HepG2 (cell line): ENCODE measurements at regions not wholly inside any gene's neighbourhood (a gene's known extent, or its start where the extent isn't known, plus 50 kb on each side); places are given as distances from the start of the nearest gene placed in this dataset.

Experiments used
- ARID5B ChIP-seq: IDR thresholded peaks from 2 replicates; pipeline ENCODE4 v1.4.0; 2020; ENCODE audit warnings: mild to moderate bottlenecking, missing genetic modification reagents
- FOSL2 ChIP-seq: sonication (generic); formaldehyde crosslinking; IDR thresholded peaks from 2 replicates; pipeline ENCODE4 v1.4.0; 2020; ENCODE audit warnings: missing genetic modification reagents
- FOXA1 ChIP-seq, 2 experiments: fragments of 450-650 bp in 1 of 2; sonication (generic) in 1 of 2; formaldehyde crosslinking in 1 of 2; IDR thresholded peaks; 2 replicates each; pipeline versions ENCODE4 v1.4.0 to v1.6.1; 2016 to 2020; ENCODE audit warnings: missing genetic modification reagents in 1 of 2
- NR2F1 ChIP-seq, 2 experiments: fragments of 450-650 bp in 1 of 2; formaldehyde crosslinking in 1 of 2; IDR thresholded peaks; 2 replicates each; pipeline versions ENCODE4 v1.5.0 to v1.6.1; 2016 to 2020; ENCODE audit warnings: mild to moderate bottlenecking in 1 of 2, missing compliant biosample characterization in 1 of 2, missing genetic modification reagents in 1 of 2, moderate library complexity in 1 of 2
- POGZ ChIP-seq: sonication (generic); formaldehyde crosslinking; IDR thresholded peaks from 2 replicates; pipeline ENCODE4 v1.4.0; 2020; ENCODE audit warnings: mild to moderate bottlenecking, missing genetic modification reagents
- SAFB2 ChIP-seq: sonication (generic); formaldehyde crosslinking; IDR thresholded peaks from 2 replicates; pipeline ENCODE4 v1.5.1; 2020; ENCODE audit warnings: missing genetic modification reagents, low read depth, mild to moderate bottlenecking, borderline replicate concordance
- SALL1 ChIP-seq: sonication (generic); formaldehyde crosslinking; IDR thresholded peaks from 2 replicates; pipeline ENCODE4 v1.8.0; 2022; ENCODE audit warnings: mild to moderate bottlenecking, missing genetic modification reagents
- SAP130 ChIP-seq: IDR thresholded peaks from 2 replicates; pipeline ENCODE4 v1.6.1; 2016; ENCODE audit warnings: low read depth
- ZMYM4 ChIP-seq: sonication (generic); formaldehyde crosslinking; IDR thresholded peaks from 2 replicates; pipeline ENCODE4 v1.8.1; 2023; ENCODE audit warnings: mild to moderate bottlenecking, missing genetic modification reagents
- ZNF331 ChIP-seq: sonication (generic); formaldehyde crosslinking; IDR thresholded peaks from 2 replicates; pipeline ENCODE4 v1.4.0; 2020; ENCODE audit warnings: missing genetic modification reagents
- ZNF34 ChIP-seq: sonication (generic); formaldehyde crosslinking; IDR thresholded peaks from 2 replicates; pipeline ENCODE4 v1.4.0; 2020; ENCODE audit warnings: mild to moderate bottlenecking, missing genetic modification reagents, borderline replicate concordance
- ZNF407 ChIP-seq: sonication (generic); formaldehyde crosslinking; IDR thresholded peaks from one replicate; pipeline ENCODE4 v1.5.1; 2020; ENCODE audit warnings: mild to moderate bottlenecking, missing genetic modification reagents; ENCODE audit errors: not compliant biosample characterization
- ZNF709 ChIP-seq: sonication (generic); formaldehyde crosslinking; IDR thresholded peaks from 2 replicates; pipeline ENCODE4 v1.5.0; 2020; ENCODE audit warnings: mild to moderate bottlenecking, missing genetic modification reagents
- TF ChIP-seq, protein P1 (sequence below): fragments of 450-650 bp; IDR thresholded peaks from 2 replicates; pipeline ENCODE4 v1.6.1; 2017
- TF ChIP-seq, protein P2 (sequence below): IDR thresholded peaks from 2 replicates; pipeline ENCODE4 v1.6.1; 2012; ENCODE audit warnings: inconsistent platforms

DNA sequence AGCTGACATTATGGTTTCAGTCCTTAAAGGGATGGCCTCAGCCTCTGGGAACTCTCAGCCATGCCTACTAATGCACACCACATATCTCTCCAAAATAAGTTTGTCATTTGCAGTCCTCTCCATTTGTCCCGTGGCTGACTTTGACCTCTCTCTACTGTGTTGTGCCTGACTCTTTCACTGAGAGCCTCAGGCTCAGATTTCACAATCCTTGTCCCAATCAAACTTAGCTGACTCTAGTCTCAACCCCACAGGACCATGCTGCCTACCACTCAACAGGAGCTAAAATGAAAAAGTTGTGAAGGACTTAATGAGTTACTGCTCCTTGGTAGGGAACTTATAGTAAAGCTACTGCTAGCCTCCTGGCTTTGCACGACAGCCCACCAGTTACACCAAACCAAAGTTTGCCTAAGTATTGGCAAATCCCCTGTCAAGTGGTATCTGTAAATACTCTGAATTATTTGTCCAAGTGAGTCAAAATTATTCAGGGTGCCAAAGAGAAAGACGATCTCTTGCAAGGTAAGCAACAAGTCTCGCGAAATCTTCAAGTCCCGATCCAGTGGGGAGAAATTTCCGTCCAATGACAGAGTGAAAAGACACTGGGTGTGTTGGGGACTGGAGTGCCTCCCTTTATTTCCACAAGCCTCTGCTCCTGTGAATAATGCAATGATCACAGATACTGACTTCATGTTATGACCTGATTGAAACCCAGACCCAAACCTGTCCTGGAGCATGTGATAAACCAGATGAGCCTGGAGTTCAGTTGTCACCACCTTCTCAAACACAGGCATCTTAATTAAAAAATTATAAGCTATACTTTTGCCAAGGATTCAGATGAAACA lies 124.4 kb upstream of the FOXQ1 start (continued):
- TF ChIP-seq ARID5B (CRISPR knock-in tag) (peak; percentile 49; the same call in 1 of the 2 replicates), FOXA1 (IDR thresholded peaks at IDR 0.05) (no peak), FOXA1 (CRISPR knock-in tag; IDR thresholded peaks at IDR 0.05) (peak; percentile 33), SAFB2 (CRISPR knock-in tag) (no peak), POGZ (CRISPR knock-in tag) (peak; percentile 44; the same call in 1 of the 2 replicates), ZNF407 (CRISPR knock-in tag) (no peak), ZNF34 (peak; percentile 79; the same call in 1 of the 2 replicates), ZMYM4 (0 out of 2 replicates have a peak, but pooled peaks have one; percentile 11), SAP130 (peak; percentile 59), ZNF331 (CRISPR knock-in tag) (peak; percentile 42; the same call in 1 of the 2 replicates), SALL1 (CRISPR knock-in tag) (0 out of 2 replicates have a peak, but pooled peaks have one; percentile 13), ZNF709 (CRISPR knock-in tag) (0 out of 2 replicates have a peak, but pooled peaks have one; percentile 32), FOSL2 (CRISPR knock-in tag) (peak; percentile 68), NR2F1 (CRISPR knock-in tag; IDR thresholded peaks at IDR 0.05) (no peak)
- TF ChIP-seq, protein P1, sequence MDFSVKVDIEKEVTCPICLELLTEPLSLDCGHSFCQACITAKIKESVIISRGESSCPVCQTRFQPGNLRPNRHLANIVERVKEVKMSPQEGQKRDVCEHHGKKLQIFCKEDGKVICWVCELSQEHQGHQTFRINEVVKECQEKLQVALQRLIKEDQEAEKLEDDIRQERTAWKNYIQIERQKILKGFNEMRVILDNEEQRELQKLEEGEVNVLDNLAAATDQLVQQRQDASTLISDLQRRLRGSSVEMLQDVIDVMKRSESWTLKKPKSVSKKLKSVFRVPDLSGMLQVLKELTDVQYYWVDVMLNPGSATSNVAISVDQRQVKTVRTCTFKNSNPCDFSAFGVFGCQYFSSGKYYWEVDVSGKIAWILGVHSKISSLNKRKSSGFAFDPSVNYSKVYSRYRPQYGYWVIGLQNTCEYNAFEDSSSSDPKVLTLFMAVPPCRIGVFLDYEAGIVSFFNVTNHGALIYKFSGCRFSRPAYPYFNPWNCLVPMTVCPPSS, result no peak
- TF ChIP-seq, protein P2, sequence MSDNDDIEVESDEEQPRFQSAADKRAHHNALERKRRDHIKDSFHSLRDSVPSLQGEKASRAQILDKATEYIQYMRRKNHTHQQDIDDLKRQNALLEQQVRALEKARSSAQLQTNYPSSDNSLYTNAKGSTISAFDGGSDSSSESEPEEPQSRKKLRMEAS, result 0 out of 2 replicates have a peak, but pooled peaks have one; percentile 37
